UCSD-AML1 (cell line): ENCODE measurements at regions not wholly inside any gene's neighbourhood (a gene's known extent, or its start where the extent isn't known, plus 50 kb on each side); places are given as distances from the start of the nearest gene placed in this dataset.
"Not testable (repeated sequence)": the region's sequence is repeated elsewhere in the genome, so short reads cannot be mapped to it uniquely, and the experiment has no call there.

Experiments
- DNase-seq: peaks from one replicate; lab custom pipeline; 2025; ENCODE audit not compliant: unreplicated experiment; lab: John Stamatoyannopoulos, UW

GRCh38 chr18:70636991-70637390 lies 348.1 kb downstream of the SOCS6 start:
- DNase-seq, result no peak

GRCh38 chr18:70634576-70635147 lies 345.8 kb downstream of the SOCS6 start:
- no peak for DNase-seq

DNA sequence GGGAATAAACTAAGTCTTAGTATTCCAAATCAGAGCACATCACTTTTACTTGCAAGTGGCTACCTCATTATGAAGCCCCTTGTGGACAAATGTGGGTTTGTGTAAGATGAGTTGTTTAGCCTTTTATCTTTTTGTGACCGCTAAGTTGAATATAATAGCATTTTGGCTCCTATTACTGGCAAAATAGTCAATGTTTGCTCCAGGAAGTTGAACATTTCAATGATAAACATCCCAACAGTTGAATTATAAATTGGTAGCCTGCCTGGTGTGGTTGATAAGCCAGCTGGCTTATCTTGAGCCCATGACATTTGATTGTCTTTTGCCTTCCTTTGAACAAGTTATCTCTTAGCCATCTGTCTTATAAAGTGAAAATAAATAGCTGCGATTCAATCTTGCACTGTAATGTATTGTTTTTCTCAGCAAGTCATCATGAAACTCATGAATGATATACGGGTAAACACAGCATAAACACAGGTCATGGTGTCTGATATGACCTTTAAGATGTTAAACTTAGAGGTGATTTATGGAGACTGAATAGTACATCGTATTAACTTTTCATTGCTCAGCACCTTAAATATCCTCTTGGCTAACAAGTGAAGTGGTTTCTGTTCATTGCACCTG lies 338.4 kb downstream of the SOCS6 start:
- DNase-seq, result no peak

- peak; percentile 18 for DNase-seq
Measured at GRCh38 chr18:70622622-70623419, 334.0 kb downstream of the SOCS6 start.

- DNase-seq, result peak; percentile 87
Measured at GRCh38 chr18:70621710-70622109, 332.9 kb downstream of the SOCS6 start.

- DNase-seq, result no peak
Measured at GRCh38 chr18:70620837-70621612, 332.2 kb downstream of the SOCS6 start.

DNA sequence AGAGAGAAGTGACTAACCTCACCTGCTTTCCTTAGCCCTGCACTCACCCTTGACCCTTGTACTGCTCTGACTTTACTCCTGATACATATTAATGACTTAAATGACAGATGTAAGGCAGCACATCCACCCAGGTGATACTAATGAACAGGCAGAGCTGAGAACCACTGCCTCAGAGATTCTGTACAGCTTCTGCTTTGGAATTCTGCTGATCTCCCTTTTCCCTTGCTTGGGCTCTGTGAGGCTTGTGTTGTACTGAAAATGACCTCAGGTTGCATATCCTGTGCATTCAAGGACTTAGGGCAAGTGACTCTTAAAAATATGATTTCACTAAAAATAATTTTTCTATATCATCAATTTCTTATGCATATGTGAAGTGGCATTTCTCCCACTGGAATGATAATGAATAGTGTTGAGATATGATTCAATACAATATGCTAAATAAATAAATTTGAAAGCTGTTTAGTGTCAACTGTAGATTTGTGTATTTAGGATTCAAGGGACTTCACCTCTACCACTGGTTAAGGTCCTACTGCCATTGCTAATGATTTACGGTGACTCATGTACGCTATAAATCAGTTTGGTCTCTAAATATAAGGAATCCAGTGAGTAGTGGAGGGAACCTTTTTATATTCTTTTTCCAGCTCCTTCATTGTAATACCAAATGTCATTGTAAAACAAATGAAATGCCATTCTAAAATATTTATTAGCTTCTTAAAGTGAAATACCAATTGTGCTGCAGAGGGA lies 328.3 kb downstream of the SOCS6 start:
- DNase-seq, result no peak

DNA sequence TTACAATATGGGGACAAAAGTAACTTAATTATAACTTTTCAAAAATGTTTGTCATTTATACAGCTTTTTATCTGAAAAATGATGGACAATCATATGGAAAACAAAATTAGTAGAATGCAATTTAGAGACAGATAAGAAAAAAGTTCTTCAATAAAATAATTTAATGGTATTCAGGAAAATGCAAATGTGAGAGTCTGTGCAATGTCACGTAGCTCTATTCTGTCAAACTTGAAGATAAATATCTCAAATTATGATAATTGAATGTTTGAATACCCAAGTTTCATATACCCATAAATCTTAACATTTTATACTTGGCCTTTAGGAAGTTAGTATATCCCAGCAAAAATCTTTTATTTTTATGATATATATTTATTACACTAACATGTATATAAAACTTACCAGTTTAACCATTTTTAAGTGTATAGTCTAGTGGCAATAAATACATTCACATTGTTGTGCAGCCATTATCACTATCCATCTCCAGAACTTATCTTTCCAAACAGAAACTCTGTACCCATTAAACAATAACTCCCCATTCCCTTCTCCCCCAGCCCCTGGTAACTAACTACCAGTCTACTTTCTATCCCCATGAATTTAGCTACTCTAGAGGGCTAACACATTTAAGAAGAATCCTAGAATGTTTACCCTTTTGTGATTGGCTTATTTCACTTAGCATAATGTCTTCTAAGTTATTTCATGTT lies 311.5 kb downstream of the SOCS6 start:
- DNase-seq, result no peak

- DNase-seq, result no peak
Measured at GRCh38 chr18:70598406-70598805, 309.6 kb downstream of the SOCS6 start.

- DNase-seq, result no peak
Measured at GRCh38 chr18:70582981-70583380, 294.1 kb downstream of the SOCS6 start.

- peak; percentile 6 for DNase-seq
Measured at GRCh38 chr18:70578480-70578879, 289.6 kb downstream of the SOCS6 start.

- DNase-seq, result no peak
Measured at GRCh38 chr18:70577023-70577420, 288.2 kb downstream of the SOCS6 start.

- no peak for DNase-seq
Measured at GRCh38 chr18:70576276-70577022, 287.6 kb downstream of the SOCS6 start.

- not testable (repeated sequence) for DNase-seq
Measured at GRCh38 chr18:70574951-70575350, 286.1 kb downstream of the SOCS6 start.

DNA sequence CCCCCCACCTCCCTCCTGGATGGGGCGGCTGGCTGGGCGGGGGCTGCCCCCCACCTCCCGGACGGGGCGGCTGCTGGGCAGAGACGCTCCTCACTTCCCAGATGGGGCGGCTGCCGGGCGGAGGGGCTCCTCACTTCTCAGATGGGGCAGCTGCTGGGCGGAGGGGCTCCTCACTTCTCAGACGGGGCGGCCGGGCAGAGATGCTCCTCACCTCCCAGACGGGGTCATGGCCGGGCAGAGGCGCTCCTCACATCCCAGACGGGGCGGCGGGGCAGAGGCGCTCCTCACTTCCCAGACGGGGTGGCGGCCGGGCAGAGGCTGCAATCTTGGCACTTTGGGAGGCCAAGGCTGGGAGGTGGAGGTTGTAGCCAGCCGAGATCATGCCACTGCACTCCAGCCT lies 280.8 kb downstream of the SOCS6 start:
- not testable (repeated sequence) for DNase-seq

DNA sequence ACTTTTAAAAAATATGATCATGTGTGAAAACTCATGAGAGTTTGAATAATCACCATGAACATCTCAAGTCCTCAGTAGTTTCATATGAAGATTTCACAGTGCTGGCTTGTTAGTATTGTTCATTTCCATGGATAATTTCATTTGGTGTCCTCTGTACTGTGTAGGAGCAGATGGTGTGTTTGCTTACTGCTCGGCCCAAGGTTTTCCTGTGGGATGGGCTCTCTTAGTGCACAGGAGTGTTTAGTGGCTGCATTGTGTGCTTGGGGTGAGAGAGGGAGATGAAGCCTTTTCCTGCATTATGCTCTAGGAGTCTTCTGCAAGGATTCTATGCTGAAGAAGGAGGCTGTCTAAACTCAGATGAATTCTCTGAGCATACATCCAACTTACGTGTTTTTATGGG lies 270.6 kb downstream of the SOCS6 start:
- no peak for DNase-seq

- no peak for DNase-seq
Measured at GRCh38 chr18:70558371-70558770, 269.5 kb downstream of the SOCS6 start.

GRCh38 chr18:70554854-70555445 lies 266.1 kb downstream of the SOCS6 start:
- no peak for DNase-seq

- DNase-seq, result no peak
Measured at GRCh38 chr18:70553936-70554260, 265.1 kb downstream of the SOCS6 start.
